Liver (tissue), 8 donors: ENCODE measurements at regions not wholly inside any gene's neighbourhood (a gene's known extent, or its start where the extent isn't known, plus 50 kb on each side); places are given as distances from the start of the nearest gene placed in this dataset.

ENCODE experiments used
- DNase-seq: peaks from one replicate; pipeline ENCODE4 v3.0.0-alpha.2; 2017; ENCODE audit warnings: low spot score
- H3K27ac ChIP-seq, 2 donors: one replicate each; pipeline ENCODE4 v1.7.0; 2013; ENCODE audit warnings: inconsistent platforms in 2 of 2, low read length in 2 of 2, control low read depth in 1 of 2, low read depth in 1 of 2, mild to moderate bottlenecking in 1 of 2
- H3K27me3 ChIP-seq, 4 donors: one replicate each; pipeline versions ENCODE4 v1.6.1 to v1.7.0; 2013; ENCODE audit warnings: low read length in 3 of 4, inconsistent platforms in 1 of 4, mild to moderate bottlenecking in 1 of 4, moderate library complexity in 1 of 4; ENCODE audit not compliant: control insufficient read depth in 4 of 4, insufficient read depth in 4 of 4
- H3K36me3 ChIP-seq, 4 donors: one replicate each; pipeline versions ENCODE4 v1.6.1 to v1.7.0; 2013; ENCODE audit warnings: low read length in 3 of 4, mild to moderate bottlenecking in 3 of 4, low read depth in 1 of 4, moderate library complexity in 1 of 4; ENCODE audit not compliant: control insufficient read depth in 4 of 4, insufficient read depth in 3 of 4
- H3K4me1 ChIP-seq, 4 donors: one replicate each; pipeline versions ENCODE4 v1.6.1 to v1.7.0; 2013; ENCODE audit warnings: low read length in 3 of 4, mild to moderate bottlenecking in 3 of 4, moderate library complexity in 1 of 4; ENCODE audit not compliant: control insufficient read depth in 4 of 4, insufficient read depth in 4 of 4
- H3K4me3 ChIP-seq, 3 donors: one replicate each; pipeline versions ENCODE4 v1.6.1 to v1.7.0; 2013; ENCODE audit warnings: low read length in 3 of 3, control low read depth in 1 of 3, low read depth in 1 of 3, mild to moderate bottlenecking in 1 of 3
- H3K9ac ChIP-seq, 2 donors: one replicate each; pipeline ENCODE4 v1.7.0; 2013; ENCODE audit warnings: low read length in 2 of 2, mild to moderate bottlenecking in 2 of 2, moderate library complexity in 2 of 2, control low read depth in 1 of 2, low read depth in 1 of 2
- H3K9me3 ChIP-seq, 4 donors: one replicate each; pipeline versions ENCODE4 v1.6.1 to v1.7.0; 2013; ENCODE audit warnings: low read length in 3 of 4; ENCODE audit not compliant: control insufficient read depth in 4 of 4
- CTCF ChIP-seq: fragments of 150-350 bp; IDR thresholded peaks from 2 replicates; pipeline ENCODE4 v1.5.1; 2017; ENCODE audit warnings: improper control_type of control experiment, low read depth, low read length; ENCODE audit not compliant: missing input control
- EGR1 ChIP-seq, 2 donors: IDR thresholded peaks; 2 replicates each; pipeline ENCODE4 v1.6.1; 2016 to 2018; ENCODE audit warnings: antibody characterized with exemption in 2 of 2, low read depth in 2 of 2
- FOXA2 ChIP-seq: IDR thresholded peaks from 2 replicates; pipeline ENCODE4 v1.6.1; 2016; ENCODE audit warnings: antibody characterized with exemption
- GABPA ChIP-seq, 2 donors: IDR thresholded peaks in 1 of 2; conservative IDR thresholded peaks in 1 of 2; 2 replicates each; pipeline ENCODE4 v1.6.1; 2016; ENCODE audit warnings: antibody characterized with exemption in 2 of 2, mild to moderate bottlenecking in 1 of 2, moderate library complexity in 1 of 2
- HNF4A ChIP-seq, 2 donors: conservative IDR thresholded peaks; 2 replicates each; pipeline ENCODE4 v1.6.1; 2016; ENCODE audit warnings: antibody characterized with exemption in 2 of 2, mild to moderate bottlenecking in 2 of 2
- HNF4G ChIP-seq: IDR thresholded peaks from 2 replicates; pipeline ENCODE4 v1.6.1; 2016; ENCODE audit warnings: antibody characterized with exemption
- JUND ChIP-seq, 2 donors: IDR thresholded peaks; 2 replicates each; pipeline ENCODE4 v1.6.1; 2016; ENCODE audit warnings: antibody characterized with exemption in 2 of 2
- MAX ChIP-seq: IDR thresholded peaks from 2 replicates; pipeline ENCODE4 v1.6.1; 2016; ENCODE audit warnings: antibody characterized with exemption
- NR2F2 ChIP-seq: IDR thresholded peaks from 2 replicates; pipeline ENCODE4 v1.6.1; 2016; ENCODE audit warnings: antibody characterized with exemption
- REST ChIP-seq: IDR thresholded peaks from 2 replicates; pipeline ENCODE4 v1.6.1; 2016; ENCODE audit warnings: antibody characterized with exemption, mild to moderate bottlenecking
- RXRA ChIP-seq, 2 donors: IDR thresholded peaks; 2 replicates each; pipeline ENCODE4 v1.6.1; 2017 to 2018; ENCODE audit warnings: antibody characterized with exemption in 2 of 2, mild to moderate bottlenecking in 1 of 2
- SP1 ChIP-seq: IDR thresholded peaks from 2 replicates; pipeline ENCODE4 v1.6.1; 2018; ENCODE audit warnings: antibody characterized with exemption, mild to moderate bottlenecking
- TAF1 ChIP-seq: conservative IDR thresholded peaks from 2 replicates; pipeline ENCODE4 v1.6.1; 2016; ENCODE audit warnings: antibody characterized with exemption, mild to moderate bottlenecking
- WGBS: extraction: QIAGEN DNeasy Blood & Tissue Kit; methylation state at CpG from one replicate; pipeline ENCODE4 v1.1.7; 2013; 5-methylcytosine and 5-hydroxymethylcytosine counted together
- donor health status: healthy.
- donor health status: healthy.
- donor health status: healthy.
- donor health status: healthy.
- donor health status: healthy.

GRCh38 chr2:11907190-11907589 lies 160.8 kb downstream of the LPIN1 start:
- TF ChIP-seq RXRA (IDR thresholded peaks at IDR 0.05) (no peak), GABPA (IDR thresholded peaks at IDR 0.05 in 1 of 2, conservative IDR thresholded peaks at IDR 0.05 in 1 of 2) (no peak), MAX (peak; percentile 24), HNF4G (no peak)
- no peak overlapping the region for H3K27ac ChIP-seq

GRCh38 chr2:11910971-11911370 lies 164.5 kb downstream of the LPIN1 start:
- DNase-seq, result no peak
- Histone ChIP-seq H3K9ac (no peak overlapping the region), H3K4me3 (no peak overlapping the region), H3K36me3 (no peaks in the 10 kb centered on the region), H3K9me3 (no peaks in the 10 kb centered on the region), H3K4me1 (no peaks in the 10 kb centered on the region), H3K27ac (no peak overlapping the region), H3K27me3 (no peaks in the 10 kb centered on the region)
- WGBS, result 93% methylated on average over 3 of the region's 3 CpGs
- TF ChIP-seq NR2F2 (no peak), JUND (IDR thresholded peaks at IDR 0.05) (no peak), FOXA2 (no peak), CTCF (no peak), HNF4G (no peak), HNF4A (conservative IDR thresholded peaks at IDR 0.05) (no peak), TAF1 (no peak), SP1 (no peak), REST (no peak), RXRA (IDR thresholded peaks at IDR 0.05) (no peak), EGR1 (IDR thresholded peaks at IDR 0.05; ENCODE audit: low read depth in 2 of 2) (no peak)

More at GRCh38 chr2:11907190-11907589, 160.8 kb downstream of the LPIN1 start:
- H3K9me3 ChIP-seq, result no peaks in the 10 kb centered on the region
- no peaks in the 10 kb centered on the region for H3K27me3 ChIP-seq
- no peak overlapping the region for H3K4me3 ChIP-seq
- WGBS, result 82% methylated on average over 6 of the region's 6 CpGs
- H3K9ac ChIP-seq, result no peak overlapping the region
- H3K36me3 ChIP-seq, result no peaks in the 10 kb centered on the region
- H3K4me1 ChIP-seq, result peaks cover 0 to 2% (median 0%) of the 10 kb centered on the region in 4 donors
- no peak for DNase-seq

GRCh38 chr2:11912980-11913379 lies 166.5 kb downstream of the LPIN1 start:
- Histone ChIP-seq H3K4me3 (no peak overlapping the region), H3K36me3 (no peaks in the 10 kb centered on the region), H3K27me3 (no peaks in the 10 kb centered on the region), H3K27ac (no peak overlapping the region), H3K9me3 (no peaks in the 10 kb centered on the region), H3K4me1 (no peaks in the 10 kb centered on the region), H3K9ac (no peak overlapping the region)
- DNase-seq, result no peak
- WGBS, result 100% methylated on average over 1 of the region's 1 CpG
- TF ChIP-seq EGR1 (IDR thresholded peaks at IDR 0.05; ENCODE audit: low read depth in 2 of 2) (no peak), MAX (no peak), NR2F2 (no peak), HNF4G (no peak), FOXA2 (no peak), SP1 (no peak)
